Nephron (organoid): ENCODE measurements at regions not wholly inside any gene's neighbourhood (a gene's known extent, or its start where the extent isn't known, plus 50 kb on each side); places are given as distances from the start of the nearest gene placed in this dataset.
A peak's percentile ranks its signal among the peaks of the same experiment; 100 is the strongest.

Experiments used
- H3K27ac Mint-ChIP-seq, 3 experiments: 2 replicates each; pipeline ENCODE4 v1.8.0; 2020; ENCODE audit warnings: mixed read lengths in 3 of 3, mild to moderate bottlenecking in 2 of 3, moderate library complexity in 1 of 3
- H3K27me3 Mint-ChIP-seq: 2 replicates; pipeline ENCODE4 v1.8.0; 2021; ENCODE audit warnings: low read depth, mild to moderate bottlenecking, moderate library complexity, mixed read lengths
- H3K36me3 Mint-ChIP-seq: 2 replicates; pipeline ENCODE4 v1.8.0; 2020; ENCODE audit warnings: low read depth, mixed read lengths
- H3K4me1 Mint-ChIP-seq: 2 replicates; pipeline ENCODE4 v1.8.0; 2020; ENCODE audit warnings: mixed read lengths
- H3K4me3 Mint-ChIP-seq, 3 experiments: 2 replicates each; pipeline ENCODE4 v1.8.0; 2020; ENCODE audit warnings: mild to moderate bottlenecking in 3 of 3, mixed read lengths in 3 of 3, moderate library complexity in 2 of 3
- H3K9me3 Mint-ChIP-seq: 2 replicates; pipeline ENCODE4 v1.8.0; 2020; ENCODE audit warnings: mixed read lengths
- CTCF ChIP-seq, 3 experiments: fragments of 200-600 bp; sonication (generic); IDR thresholded peaks; one replicate each; pipeline ENCODE4 v1.5.0; 2021; ENCODE audit warnings: antibody characterized with exemption in 3 of 3; ENCODE audit not compliant: unreplicated experiment in 3 of 3

GRCh38 chr6:167470101-167470835, 145.4 kb downstream of the TTLL2 start:
- Mint-ChIP-seq H3K36me3 (no peaks in the 10 kb centered on the region), H3K27me3 (peaks cover 10% of the 10 kb centered on the region), H3K4me3 (no peak overlapping the region), H3K27ac (peak overlapping the region in 1 of 3 experiments; percentile 31), H3K9me3 (no peaks in the 10 kb centered on the region), H3K4me1 (peaks cover 24% of the 10 kb centered on the region)
- no peak for TF ChIP-seq CTCF (IDR thresholded peaks at IDR 0.05; ENCODE audit: unreplicated experiment in 3 of 3)

- Mint-ChIP-seq H3K36me3 (no peaks in the 10 kb centered on the region), H3K27ac (no peak overlapping the region), H3K4me1 (peaks cover 25% of the 10 kb centered on the region), H3K4me3 (no peak overlapping the region), H3K9me3 (no peaks in the 10 kb centered on the region), H3K27me3 (peaks cover 10% of the 10 kb centered on the region)
- no peak for TF ChIP-seq CTCF (IDR thresholded peaks at IDR 0.05; ENCODE audit: unreplicated experiment in 3 of 3)
Measured at GRCh38 chr6:167470836-167471547, 146.1 kb downstream of the TTLL2 start.

GRCh38 chr6:167471548-167471930, 146.7 kb downstream of the TTLL2 start:
- TF ChIP-seq CTCF (IDR thresholded peaks at IDR 0.05; ENCODE audit: unreplicated experiment in 3 of 3) = no peak
- H3K4me1 Mint-ChIP-seq = peaks cover 30% of the 10 kb centered on the region
- peaks cover 10% of the 10 kb centered on the region for H3K27me3 Mint-ChIP-seq
- H3K4me3 Mint-ChIP-seq = no peak overlapping the region
- no peaks in the 10 kb centered on the region for H3K36me3 Mint-ChIP-seq
- H3K27ac Mint-ChIP-seq = no peak overlapping the region
- no peaks in the 10 kb centered on the region for H3K9me3 Mint-ChIP-seq

- H3K27me3 Mint-ChIP-seq = peaks cover 10% of the 10 kb centered on the region
- H3K27ac Mint-ChIP-seq = no peak overlapping the region
- no peaks in the 10 kb centered on the region for H3K9me3 Mint-ChIP-seq
- H3K36me3 Mint-ChIP-seq = no peaks in the 10 kb centered on the region
- H3K4me1 Mint-ChIP-seq = peaks cover 30% of the 10 kb centered on the region
- no peak for TF ChIP-seq CTCF (IDR thresholded peaks at IDR 0.05; ENCODE audit: unreplicated experiment in 3 of 3)
- no peak overlapping the region for H3K4me3 Mint-ChIP-seq
Measured at GRCh38 chr6:167472148-167472547, 147.3 kb downstream of the TTLL2 start.

- Mint-ChIP-seq H3K27me3 (peaks cover 10% of the 10 kb centered on the region), H3K9me3 (no peaks in the 10 kb centered on the region), H3K4me3 (no peak overlapping the region), H3K27ac (peak overlapping the region; percentile 10 to 54 (median 22)), H3K36me3 (no peaks in the 10 kb centered on the region), H3K4me1 (peaks cover 30% of the 10 kb centered on the region)
- no peak for TF ChIP-seq CTCF (IDR thresholded peaks at IDR 0.05; ENCODE audit: unreplicated experiment in 3 of 3)
Measured at GRCh38 chr6:167472880-167473279, 148.0 kb downstream of the TTLL2 start.
